PC-3 (cell line): ENCODE measurements at regions not wholly inside any gene's neighbourhood (a gene's known extent, or its start where the extent isn't known, plus 50 kb on each side); places are given as distances from the start of the nearest gene placed in this dataset.

Source experiments
- CTCF ChIP-seq: fragments of 300-600 bp; sonication (generic); conservative IDR thresholded peaks from 2 replicates; pipeline ENCODE4 v1.5.1; 2017; ENCODE audit warnings: antibody characterized with exemption, low read depth, mild to moderate bottlenecking, low read length
- EZH2 ChIP-seq: fragments of 300-600 bp; sonication (generic); IDR thresholded peaks from one replicate; pipeline ENCODE4 v1.6.1; 2017; ENCODE audit warnings: antibody characterized with exemption, mild to moderate bottlenecking, low read length; ENCODE audit not compliant: unreplicated experiment

- TF ChIP-seq CTCF (no peak), EZH2 (no peak)
Measured at GRCh38 chr16:8099586-8099985, 490.7 kb downstream of the TMEM114 start.
